ENCODE measurements at regions not wholly inside any gene's neighbourhood (a gene's known extent, or its start where the extent isn't known, plus 50 kb on each side); places are given as distances from the start of the nearest gene placed in this dataset.

DNA sequence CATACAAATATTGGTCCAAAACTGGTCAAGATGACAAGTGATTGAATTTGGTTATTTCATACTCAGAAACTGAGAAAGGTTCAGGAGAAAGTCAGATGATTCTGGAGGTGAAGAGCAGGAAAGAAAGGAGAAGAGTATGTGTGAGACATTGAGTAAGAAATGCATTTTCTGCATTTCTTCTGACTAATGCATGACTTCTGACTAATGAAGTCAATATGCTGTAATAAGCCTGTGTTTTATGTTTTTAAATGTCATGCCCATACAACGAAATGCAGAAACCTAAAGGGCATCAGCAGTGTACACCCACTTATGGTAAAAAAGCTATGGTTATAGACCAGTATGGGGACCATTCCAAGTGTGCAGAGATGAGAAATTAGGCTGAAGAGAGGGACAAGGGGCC is 1227.8 kb upstream of the SORCS1 start:
- Histone ChIP-seq H3K9me3 (ENCODE audit: control insufficient read depth in 2 of 3, insufficient read depth in 1 of 3, low read length in 3 of 3) (no peaks in the 10 kb centered on the region), H3K27me3 (ENCODE audit: control insufficient read depth, insufficient read depth, low read length) (no peaks in the 10 kb centered on the region), H3K27ac (ENCODE audit: low read depth in 2 of 2, low read length in 2 of 2) (no peak overlapping the region), H3K4me1 (ENCODE audit: control insufficient read depth in 2 of 3, insufficient read depth in 2 of 3, low read depth in 1 of 3, low read length in 3 of 3) (no peaks in the 10 kb centered on the region), H3K4me3 (ENCODE audit: low read length in 3 of 3) (no peak overlapping the region), H3K36me3 (ENCODE audit: control insufficient read depth in 2 of 3, insufficient read depth in 3 of 3, low read length in 3 of 3) (no peaks in the 10 kb centered on the region), H3K9ac (ENCODE audit: low read length in 3 of 3) (no peak overlapping the region)
- intact Hi-C loops (cut with DNase I), result no loop called here
- TF ChIP-seq CTCF (IDR thresholded peaks at IDR 0.05; ENCODE audit: borderline replicate concordance, extremely low read depth, insufficient read depth), result no peak
- DNase-seq (no peak), FAIRE-seq (no peak)

DNA sequence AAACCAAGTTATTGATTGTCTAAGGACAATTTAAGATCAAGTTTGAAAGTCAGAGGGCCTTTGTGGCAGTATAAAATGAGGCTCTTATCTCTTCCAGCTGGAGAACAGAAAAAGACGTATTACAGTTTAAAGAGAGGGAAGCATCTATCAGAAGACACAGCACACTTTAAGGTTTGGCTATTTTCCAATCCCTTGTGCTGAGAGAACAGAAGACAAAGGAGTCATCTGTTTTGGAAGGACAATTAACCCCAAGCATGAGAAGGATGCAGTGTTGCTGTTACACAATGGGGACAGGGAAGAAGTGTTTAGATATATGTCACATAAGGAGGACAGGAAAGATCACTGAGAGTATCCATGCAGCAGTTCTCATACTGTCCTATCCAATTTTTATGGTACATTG is 1224.2 kb upstream of the SORCS1 start:
- H3K9ac ChIP-seq (ENCODE audit: low read length in 3 of 3), result no peak overlapping the region
- H3K4me3 ChIP-seq (ENCODE audit: low read length in 3 of 3), result no peak overlapping the region
- H3K36me3 ChIP-seq (ENCODE audit: control insufficient read depth in 2 of 3, insufficient read depth in 3 of 3, low read length in 3 of 3), result no peaks in the 10 kb centered on the region
- H3K9me3 ChIP-seq (ENCODE audit: control insufficient read depth in 2 of 3, insufficient read depth in 1 of 3, low read length in 3 of 3), result no peaks in the 10 kb centered on the region
- no peak for TF ChIP-seq CTCF (IDR thresholded peaks at IDR 0.05; ENCODE audit: borderline replicate concordance, extremely low read depth, insufficient read depth)
- no peaks in the 10 kb centered on the region for H3K27me3 ChIP-seq (ENCODE audit: control insufficient read depth, insufficient read depth, low read length)
- DNase-seq (peak in 1 of 5 donors; percentile 15), FAIRE-seq (no peak)
- intact Hi-C loops (cut with DNase I), result no loop called here
- H3K27ac ChIP-seq (ENCODE audit: low read depth in 2 of 2, low read length in 2 of 2), result no peak overlapping the region
- H3K4me1 ChIP-seq (ENCODE audit: control insufficient read depth in 2 of 3, insufficient read depth in 2 of 3, low read depth in 1 of 3, low read length in 3 of 3), result no peaks in the 10 kb centered on the region

DNA sequence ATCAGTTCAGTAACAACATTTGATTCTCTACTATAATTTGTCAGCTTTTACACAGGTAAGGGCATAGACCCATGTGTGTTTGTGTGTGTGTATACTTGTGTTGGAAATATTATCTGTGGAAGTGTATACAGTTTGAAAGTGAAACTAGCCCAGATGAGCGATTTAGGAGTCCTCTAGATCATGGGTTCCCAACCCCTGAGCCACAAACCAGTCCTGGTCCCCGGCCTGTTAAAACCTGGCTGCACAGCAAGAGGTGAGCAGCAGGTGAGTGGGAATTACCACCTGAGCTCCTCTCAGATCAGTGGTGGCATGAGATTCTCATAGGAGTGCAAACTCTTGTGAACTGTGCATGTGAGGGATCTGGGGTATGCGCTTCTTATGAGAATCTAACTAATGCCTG is 1221.5 kb upstream of the SORCS1 start:
- Histone ChIP-seq H3K27ac (ENCODE audit: low read depth in 2 of 2, low read length in 2 of 2) (no peak overlapping the region), H3K9ac (ENCODE audit: low read length in 3 of 3) (no peak overlapping the region), H3K4me3 (ENCODE audit: low read length in 3 of 3) (no peak overlapping the region), H3K27me3 (ENCODE audit: control insufficient read depth, insufficient read depth, low read length) (no peaks in the 10 kb centered on the region), H3K9me3 (ENCODE audit: control insufficient read depth in 2 of 3, insufficient read depth in 1 of 3, low read length in 3 of 3) (no peaks in the 10 kb centered on the region), H3K36me3 (ENCODE audit: control insufficient read depth in 2 of 3, insufficient read depth in 3 of 3, low read length in 3 of 3) (no peaks in the 10 kb centered on the region), H3K4me1 (ENCODE audit: control insufficient read depth in 2 of 3, insufficient read depth in 2 of 3, low read depth in 1 of 3, low read length in 3 of 3) (no peaks in the 10 kb centered on the region)
- DNase-seq (no peak), FAIRE-seq (no peak)
- TF ChIP-seq CTCF (IDR thresholded peaks at IDR 0.05; ENCODE audit: borderline replicate concordance, extremely low read depth, insufficient read depth), result no peak
- intact Hi-C loops (cut with DNase I), result no loop called here

GRCh38 chr10:108384378-108384777 is 1219.9 kb upstream of the SORCS1 start:
- DNase-seq (no peak), FAIRE-seq (no peak)
- no peaks in the 10 kb centered on the region for H3K27me3 ChIP-seq (ENCODE audit: control insufficient read depth, insufficient read depth, low read length)
- no peak overlapping the region for H3K4me3 ChIP-seq (ENCODE audit: low read length in 3 of 3)
- H3K9me3 ChIP-seq (ENCODE audit: control insufficient read depth in 2 of 3, insufficient read depth in 1 of 3, low read length in 3 of 3), result no peaks in the 10 kb centered on the region
- H3K9ac ChIP-seq (ENCODE audit: low read length in 3 of 3), result no peak overlapping the region
- H3K36me3 ChIP-seq (ENCODE audit: control insufficient read depth in 2 of 3, insufficient read depth in 3 of 3, low read length in 3 of 3), result no peaks in the 10 kb centered on the region
- intact Hi-C loops (cut with DNase I), result no loop called here
- TF ChIP-seq CTCF (IDR thresholded peaks at IDR 0.05; ENCODE audit: borderline replicate concordance, extremely low read depth, insufficient read depth), result no peak
- H3K4me1 ChIP-seq (ENCODE audit: control insufficient read depth in 2 of 3, insufficient read depth in 2 of 3, low read depth in 1 of 3, low read length in 3 of 3), result no peaks in the 10 kb centered on the region
- no peak overlapping the region for H3K27ac ChIP-seq (ENCODE audit: low read depth in 2 of 2, low read length in 2 of 2)

Data from kidney (tissue), 13 donors.